MCF 10A (cell line): ENCODE measurements at regions not wholly inside any gene's neighbourhood (a gene's known extent, or its start where the extent isn't known, plus 50 kb on each side); places are given as distances from the start of the nearest gene placed in this dataset.

ENCODE experiments used
- BruUV-seq: library from RNA; stranded (reverse); fragments of 400-500 nt; replicated peaks from 2 replicates; lab custom pipeline; 2021; lab: Mats Ljungman, UMichigan
- CTCF ChIA-PET: fragments of 300-600 bp; sonication (Branson Sonifier 250); formaldehyde crosslinking; extraction: SDS; loops from one replicate; lab custom pipeline; 2021; ENCODE audit warnings: antibody characterized with exemption, inconsistent platforms; lab: Yijun Ruan, JAX
- POLR2A ChIA-PET: fragments of 300-600, 350-650 bp; sonication (Branson Sonifier 250); formaldehyde crosslinking; extraction: SDS; loops from one replicate; lab custom pipeline; 2020; ENCODE audit warnings: antibody characterized with exemption, inconsistent platforms; lab: Yijun Ruan, JAX
- DNase-seq: peaks from one replicate; pipeline ENCODE4 v3.0.0-alpha.2; 2018; ENCODE audit not compliant: unreplicated experiment
- H3K27ac Mint-ChIP-seq: one replicate; pipeline ENCODE4 v1.8.0; 2022; ENCODE audit warnings: mild to moderate bottlenecking, low read depth, mixed read lengths; ENCODE audit not compliant: unreplicated experiment
- H3K27me3 Mint-ChIP-seq: one replicate; pipeline ENCODE4 v1.8.0; 2022; ENCODE audit warnings: mixed read lengths; ENCODE audit not compliant: insufficient read depth, unreplicated experiment
- H3K36me3 Mint-ChIP-seq: one replicate; pipeline ENCODE4 v1.8.0; 2022; ENCODE audit warnings: mild to moderate bottlenecking, moderate library complexity, mixed read lengths; ENCODE audit not compliant: insufficient read depth, unreplicated experiment
- H3K4me1 Mint-ChIP-seq: one replicate; pipeline ENCODE4 v1.8.0; 2022; ENCODE audit warnings: mixed read lengths; ENCODE audit not compliant: insufficient read depth, unreplicated experiment
- H3K4me3 Mint-ChIP-seq: one replicate; pipeline ENCODE4 v1.8.0; 2022; ENCODE audit warnings: mild to moderate bottlenecking, moderate library complexity, mixed read lengths; ENCODE audit not compliant: unreplicated experiment
- H3K9me3 Mint-ChIP-seq: one replicate; pipeline ENCODE4 v1.8.0; 2022; ENCODE audit warnings: mixed read lengths; ENCODE audit not compliant: unreplicated experiment
- CTCF ChIP-seq: fragments of 200-600 bp; IDR thresholded peaks from one replicate; pipeline ENCODE4 v1.8.0; 2022; ENCODE audit warnings: antibody characterized with exemption, mild to moderate bottlenecking; ENCODE audit not compliant: unreplicated experiment
- intact Hi-C: fragments of 100-400 bp; cut with micrococcal nuclease; formaldehyde crosslinking; loops from 2 replicates; pipeline ENCODE4 v1.14.1; 2022

- Mint-ChIP-seq H3K4me3 (no peak overlapping the region), H3K9me3 (no peaks in the 10 kb centered on the region), H3K4me1 (no peaks in the 10 kb centered on the region), H3K36me3 (no peaks in the 10 kb centered on the region), H3K27ac (no peak overlapping the region), H3K27me3 (no peaks in the 10 kb centered on the region)
- intact Hi-C loops = no loop called here
- no TSS peak for BruUV-seq
- DNase-seq = no peak
- no peak for TF ChIP-seq CTCF
- CTCF ChIA-PET = no interaction called here
- POLR2A ChIA-PET = no interaction called here
Observed at GRCh38 chr14:47790477-47790876, 115.1 kb upstream of the MDGA2 start.

DNA sequence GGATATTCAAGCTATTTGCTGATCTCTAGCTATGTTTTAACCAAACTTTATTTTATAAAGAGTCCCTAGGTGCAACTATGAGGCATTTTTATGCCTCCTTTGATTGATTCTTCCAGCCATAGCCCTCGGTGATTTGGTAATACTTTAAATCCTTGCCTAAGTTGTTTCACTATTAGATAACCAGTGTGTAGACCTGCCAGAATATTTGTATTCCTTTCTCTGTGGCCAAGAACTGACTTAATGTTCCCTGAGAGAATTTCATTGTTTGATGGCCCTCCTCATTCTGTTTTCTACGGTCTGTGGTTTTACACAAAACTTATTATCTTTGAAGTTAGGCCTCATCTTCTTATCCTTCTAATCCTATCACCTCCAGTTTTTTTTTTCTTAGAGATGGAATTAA is 109.7 kb upstream of the MDGA2 start:
- no peak overlapping the region for H3K4me3 Mint-ChIP-seq
- no peaks in the 10 kb centered on the region for H3K27me3 Mint-ChIP-seq
- CTCF ChIA-PET = no interaction called here
- H3K9me3 Mint-ChIP-seq = no peaks in the 10 kb centered on the region
- H3K4me1 Mint-ChIP-seq = no peaks in the 10 kb centered on the region
- no peak overlapping the region for H3K27ac Mint-ChIP-seq
- intact Hi-C loops = no loop called here
- no peaks in the 10 kb centered on the region for H3K36me3 Mint-ChIP-seq
- DNase-seq = no peak
- POLR2A ChIA-PET = no interaction called here
- no peak for TF ChIP-seq CTCF
- no TSS peak for BruUV-seq

DNA sequence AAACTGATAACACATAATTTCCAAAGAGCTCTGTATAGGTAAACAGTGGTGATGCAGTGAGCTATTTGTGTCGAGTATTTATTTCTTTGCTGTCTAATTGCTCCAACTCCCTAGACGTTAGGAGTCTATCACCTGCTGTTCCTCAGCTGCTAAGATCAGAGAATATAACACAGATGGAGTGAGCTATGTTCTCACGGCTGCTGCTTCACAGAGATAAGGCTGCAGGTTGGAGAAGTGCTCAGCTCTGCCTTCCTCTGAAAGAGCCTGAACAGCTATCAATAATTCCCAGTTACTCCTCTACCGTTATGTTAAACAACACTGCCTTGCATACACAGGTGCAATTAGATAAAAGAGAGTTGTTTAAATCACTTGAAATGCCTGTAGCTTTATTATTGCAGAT is 103.2 kb upstream of the MDGA2 start:
- H3K36me3 Mint-ChIP-seq = no peaks in the 10 kb centered on the region
- intact Hi-C loops = no loop called here
- no peaks in the 10 kb centered on the region for H3K4me1 Mint-ChIP-seq
- H3K27ac Mint-ChIP-seq = no peak overlapping the region
- DNase-seq = no peak
- POLR2A ChIA-PET = no interaction called here
- no peak for TF ChIP-seq CTCF
- H3K4me3 Mint-ChIP-seq = no peak overlapping the region
- H3K27me3 Mint-ChIP-seq = no peaks in the 10 kb centered on the region
- CTCF ChIA-PET = interaction anchor here (0.8 kb wide), 1 partner anchor 1719 kb away, joined by 3 read pairs; no protein-coding TSS in a partner anchor
- no peaks in the 10 kb centered on the region for H3K9me3 Mint-ChIP-seq
- BruUV-seq = no TSS peak

GRCh38 chr14:47772652-47773051 is 97.2 kb upstream of the MDGA2 start:
- Mint-ChIP-seq H3K36me3 (no peaks in the 10 kb centered on the region), H3K27me3 (no peaks in the 10 kb centered on the region), H3K27ac (no peak overlapping the region), H3K9me3 (peaks cover 8% of the 10 kb centered on the region), H3K4me3 (no peak overlapping the region), H3K4me1 (no peaks in the 10 kb centered on the region)
- CTCF ChIA-PET = no interaction called here
- TF ChIP-seq CTCF = no peak
- POLR2A ChIA-PET = no interaction called here
- BruUV-seq = no TSS peak
- no peak for DNase-seq
- intact Hi-C loops = no loop called here
